A549 (cell line): ENCODE measurements at regions not wholly inside any gene's neighbourhood (a gene's known extent, or its start where the extent isn't known, plus 50 kb on each side); places are given as distances from the start of the nearest gene placed in this dataset.

Experiments
- EP300 ChIP-seq, 2 experiments: fragments of >200 bp; sonication (Bioruptor Twin); formaldehyde crosslinking; IDR thresholded peaks; 2 replicates in 1 of 2; 3 replicates in 1 of 2; pipeline ENCODE4 v1.6.1; 2016 to 2017
- FOXS1 ChIP-seq: fragments of 250-450 bp; sonication (Bioruptor Pico); IDR thresholded peaks from 2 replicates; pipeline ENCODE4 v1.5.0; 2020; ENCODE audit warnings: mild to moderate bottlenecking, moderate library complexity
- NFE2L2 ChIP-seq: fragments of 150-350 bp; conservative IDR thresholded peaks from 2 replicates; pipeline ENCODE4 v1.6.1; 2014; ENCODE audit warnings: low read length
- POLR2A ChIP-seq: IDR thresholded peaks from 2 replicates; pipeline ENCODE4 v1.6.1; 2012; ENCODE audit warnings: mild to moderate bottlenecking, low read length
- RARB ChIP-seq: fragments of 250-450 bp; sonication (Bioruptor Pico); IDR thresholded peaks from 2 replicates; pipeline ENCODE4 v1.8.0; 2021; ENCODE audit warnings: mild to moderate bottlenecking, moderate library complexity
- RCOR1 ChIP-seq: fragments of 150-350 bp; IDR thresholded peaks from 2 replicates; pipeline ENCODE4 v1.6.1; 2014; ENCODE audit warnings: antibody characterized with exemption, low read length, low read depth
- SREBF2 ChIP-seq: fragments of 450-650 bp; IDR thresholded peaks from 2 replicates; pipeline ENCODE4 v1.6.1; 2014; ENCODE audit warnings: mild to moderate bottlenecking, moderate library complexity
- TF ChIP-seq, protein P1 (sequence below): fragments of >200 bp; sonication (Bioruptor Twin); formaldehyde crosslinking; IDR thresholded peaks from 3 replicates; pipeline ENCODE4 v1.5.1; 2016
- TF ChIP-seq, protein P2 (sequence below): fragments of 150-350 bp; IDR thresholded peaks from 2 replicates; pipeline ENCODE4 v1.6.1; 2014; ENCODE audit warnings: low read depth, mild to moderate bottlenecking, low read length
- TF ChIP-seq, protein P3 (sequence below): fragments of 450-650 bp; IDR thresholded peaks from 2 replicates; pipeline ENCODE4 v1.6.1; 2014; ENCODE audit warnings: antibody characterized with exemption

DNA sequence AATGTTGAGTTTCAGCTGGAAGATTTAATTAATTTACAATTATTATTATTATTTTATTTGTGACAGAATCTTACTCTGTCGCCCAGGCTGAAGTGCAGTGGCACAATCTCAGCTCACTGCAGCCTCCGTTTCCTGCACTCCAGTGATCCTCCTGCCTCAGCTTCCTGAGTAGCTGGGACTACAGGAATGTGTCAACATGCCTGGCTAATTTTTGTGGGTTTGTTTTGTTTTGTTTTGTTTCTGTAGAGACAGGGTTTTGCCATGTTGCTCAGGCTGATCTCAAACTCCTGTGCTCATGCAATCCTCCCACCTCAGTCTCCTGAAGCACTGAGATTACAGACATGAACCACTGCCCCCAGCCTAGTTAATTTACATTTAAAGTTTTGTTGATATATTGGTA, 93.8 kb upstream of the MEOX2 start:
- TF ChIP-seq, protein P1, sequence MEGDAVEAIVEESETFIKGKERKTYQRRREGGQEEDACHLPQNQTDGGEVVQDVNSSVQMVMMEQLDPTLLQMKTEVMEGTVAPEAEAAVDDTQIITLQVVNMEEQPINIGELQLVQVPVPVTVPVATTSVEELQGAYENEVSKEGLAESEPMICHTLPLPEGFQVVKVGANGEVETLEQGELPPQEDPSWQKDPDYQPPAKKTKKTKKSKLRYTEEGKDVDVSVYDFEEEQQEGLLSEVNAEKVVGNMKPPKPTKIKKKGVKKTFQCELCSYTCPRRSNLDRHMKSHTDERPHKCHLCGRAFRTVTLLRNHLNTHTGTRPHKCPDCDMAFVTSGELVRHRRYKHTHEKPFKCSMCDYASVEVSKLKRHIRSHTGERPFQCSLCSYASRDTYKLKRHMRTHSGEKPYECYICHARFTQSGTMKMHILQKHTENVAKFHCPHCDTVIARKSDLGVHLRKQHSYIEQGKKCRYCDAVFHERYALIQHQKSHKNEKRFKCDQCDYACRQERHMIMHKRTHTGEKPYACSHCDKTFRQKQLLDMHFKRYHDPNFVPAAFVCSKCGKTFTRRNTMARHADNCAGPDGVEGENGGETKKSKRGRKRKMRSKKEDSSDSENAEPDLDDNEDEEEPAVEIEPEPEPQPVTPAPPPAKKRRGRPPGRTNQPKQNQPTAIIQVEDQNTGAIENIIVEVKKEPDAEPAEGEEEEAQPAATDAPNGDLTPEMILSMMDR = no peak
- TF ChIP-seq SREBF2 = no peak
- no peak for TF ChIP-seq POLR2A
- no peak for TF ChIP-seq EP300 (IDR thresholded peaks at IDR 0.05)
- TF ChIP-seq, protein P2, sequence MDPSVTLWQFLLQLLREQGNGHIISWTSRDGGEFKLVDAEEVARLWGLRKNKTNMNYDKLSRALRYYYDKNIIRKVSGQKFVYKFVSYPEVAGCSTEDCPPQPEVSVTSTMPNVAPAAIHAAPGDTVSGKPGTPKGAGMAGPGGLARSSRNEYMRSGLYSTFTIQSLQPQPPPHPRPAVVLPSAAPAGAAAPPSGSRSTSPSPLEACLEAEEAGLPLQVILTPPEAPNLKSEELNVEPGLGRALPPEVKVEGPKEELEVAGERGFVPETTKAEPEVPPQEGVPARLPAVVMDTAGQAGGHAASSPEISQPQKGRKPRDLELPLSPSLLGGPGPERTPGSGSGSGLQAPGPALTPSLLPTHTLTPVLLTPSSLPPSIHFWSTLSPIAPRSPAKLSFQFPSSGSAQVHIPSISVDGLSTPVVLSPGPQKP = no peak
- TF ChIP-seq FOXS1 (CRISPR knock-in tag) = no peak
- no peak for TF ChIP-seq RARB (CRISPR knock-in tag)
- no peak for TF ChIP-seq RCOR1
- TF ChIP-seq, protein P3, sequence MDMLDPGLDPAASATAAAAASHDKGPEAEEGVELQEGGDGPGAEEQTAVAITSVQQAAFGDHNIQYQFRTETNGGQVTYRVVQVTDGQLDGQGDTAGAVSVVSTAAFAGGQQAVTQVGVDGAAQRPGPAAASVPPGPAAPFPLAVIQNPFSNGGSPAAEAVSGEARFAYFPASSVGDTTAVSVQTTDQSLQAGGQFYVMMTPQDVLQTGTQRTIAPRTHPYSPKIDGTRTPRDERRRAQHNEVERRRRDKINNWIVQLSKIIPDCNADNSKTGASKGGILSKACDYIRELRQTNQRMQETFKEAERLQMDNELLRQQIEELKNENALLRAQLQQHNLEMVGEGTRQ = no peak
- no peak for TF ChIP-seq NFE2L2
